Glutamatergic neuron (in vitro differentiated cells): ENCODE measurements at regions not wholly inside any gene's neighbourhood (a gene's known extent, or its start where the extent isn't known, plus 50 kb on each side); places are given as distances from the start of the nearest gene placed in this dataset.

ENCODE experiments used
- DNase-seq: peaks from one replicate; pipeline ENCODE4 v3.0.0; 2022
- H3K27ac Mint-ChIP-seq: one replicate; pipeline ENCODE4 v1.8.0; 2020; ENCODE audit warnings: mild to moderate bottlenecking, mixed read lengths, inconsistent platforms; ENCODE audit not compliant: unreplicated experiment
- H3K27me3 Mint-ChIP-seq: one replicate; pipeline ENCODE4 v1.8.0; 2020; ENCODE audit warnings: mild to moderate bottlenecking, moderate library complexity, mixed read lengths, inconsistent platforms; ENCODE audit not compliant: unreplicated experiment
- H3K36me3 Mint-ChIP-seq: one replicate; pipeline ENCODE4 v1.8.0; 2020; ENCODE audit warnings: mild to moderate bottlenecking, mixed read lengths, inconsistent platforms; ENCODE audit not compliant: unreplicated experiment
- H3K4me1 Mint-ChIP-seq: one replicate; pipeline ENCODE4 v1.8.0; 2020; ENCODE audit warnings: mild to moderate bottlenecking, low read depth, mixed read lengths, inconsistent platforms; ENCODE audit not compliant: unreplicated experiment
- H3K4me3 Mint-ChIP-seq: one replicate; pipeline ENCODE4 v1.8.0; 2020; ENCODE audit warnings: mild to moderate bottlenecking, mixed read lengths, inconsistent platforms; ENCODE audit not compliant: unreplicated experiment
- H3K9me3 Mint-ChIP-seq: one replicate; pipeline ENCODE4 v1.8.0; 2020; ENCODE audit warnings: mild to moderate bottlenecking, moderate library complexity, mixed read lengths, inconsistent platforms; ENCODE audit not compliant: unreplicated experiment
- TF ChIP-seq, protein P1 (sequence below): fragments of 200-600 bp; sonication (generic); IDR thresholded peaks from one replicate; pipeline ENCODE4 v1.5.0; 2021; ENCODE audit not compliant: partially characterized antibody, unreplicated experiment

DNA sequence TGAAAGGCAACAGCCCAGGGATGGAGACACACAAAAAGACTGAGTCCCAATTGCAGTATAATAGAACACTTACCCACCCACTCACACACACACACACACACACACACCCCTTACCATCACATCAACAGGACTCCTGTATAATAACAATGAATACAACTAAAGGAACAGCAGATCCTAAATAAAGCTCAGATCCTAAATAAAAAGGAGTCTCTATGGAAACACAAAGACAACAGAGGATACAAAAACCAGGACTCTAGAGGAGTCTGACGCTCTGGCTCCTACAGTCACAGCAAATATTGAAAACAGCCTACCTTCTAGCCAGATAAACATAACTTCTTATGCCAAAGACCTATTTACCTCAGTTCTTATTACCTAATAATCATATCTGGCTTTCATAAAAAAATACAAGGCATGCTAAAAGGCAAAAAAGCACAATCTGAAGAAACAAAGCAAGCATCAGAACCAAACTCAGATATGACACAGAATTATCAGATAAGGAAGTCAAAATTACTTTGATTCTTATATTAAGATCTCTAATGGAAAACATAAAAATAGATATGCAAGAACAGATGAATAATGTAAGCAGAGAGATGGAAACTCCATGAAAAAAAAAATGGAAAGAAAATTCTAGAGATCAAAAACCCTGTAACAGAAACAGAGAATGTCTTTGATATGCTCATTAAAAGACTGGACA, 134.9 kb downstream of the MMUT start:
- no peak overlapping the region for H3K4me3 Mint-ChIP-seq
- H3K9me3 Mint-ChIP-seq, result no peaks in the 10 kb centered on the region
- no peaks in the 10 kb centered on the region for H3K4me1 Mint-ChIP-seq
- H3K27me3 Mint-ChIP-seq, result peaks cover 1% of the 10 kb centered on the region
- H3K36me3 Mint-ChIP-seq, result no peaks in the 10 kb centered on the region
- TF ChIP-seq, protein P1, sequence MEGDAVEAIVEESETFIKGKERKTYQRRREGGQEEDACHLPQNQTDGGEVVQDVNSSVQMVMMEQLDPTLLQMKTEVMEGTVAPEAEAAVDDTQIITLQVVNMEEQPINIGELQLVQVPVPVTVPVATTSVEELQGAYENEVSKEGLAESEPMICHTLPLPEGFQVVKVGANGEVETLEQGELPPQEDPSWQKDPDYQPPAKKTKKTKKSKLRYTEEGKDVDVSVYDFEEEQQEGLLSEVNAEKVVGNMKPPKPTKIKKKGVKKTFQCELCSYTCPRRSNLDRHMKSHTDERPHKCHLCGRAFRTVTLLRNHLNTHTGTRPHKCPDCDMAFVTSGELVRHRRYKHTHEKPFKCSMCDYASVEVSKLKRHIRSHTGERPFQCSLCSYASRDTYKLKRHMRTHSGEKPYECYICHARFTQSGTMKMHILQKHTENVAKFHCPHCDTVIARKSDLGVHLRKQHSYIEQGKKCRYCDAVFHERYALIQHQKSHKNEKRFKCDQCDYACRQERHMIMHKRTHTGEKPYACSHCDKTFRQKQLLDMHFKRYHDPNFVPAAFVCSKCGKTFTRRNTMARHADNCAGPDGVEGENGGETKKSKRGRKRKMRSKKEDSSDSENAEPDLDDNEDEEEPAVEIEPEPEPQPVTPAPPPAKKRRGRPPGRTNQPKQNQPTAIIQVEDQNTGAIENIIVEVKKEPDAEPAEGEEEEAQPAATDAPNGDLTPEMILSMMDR, result no peak
- no peak overlapping the region for H3K27ac Mint-ChIP-seq
- DNase-seq, result no peak

DNA sequence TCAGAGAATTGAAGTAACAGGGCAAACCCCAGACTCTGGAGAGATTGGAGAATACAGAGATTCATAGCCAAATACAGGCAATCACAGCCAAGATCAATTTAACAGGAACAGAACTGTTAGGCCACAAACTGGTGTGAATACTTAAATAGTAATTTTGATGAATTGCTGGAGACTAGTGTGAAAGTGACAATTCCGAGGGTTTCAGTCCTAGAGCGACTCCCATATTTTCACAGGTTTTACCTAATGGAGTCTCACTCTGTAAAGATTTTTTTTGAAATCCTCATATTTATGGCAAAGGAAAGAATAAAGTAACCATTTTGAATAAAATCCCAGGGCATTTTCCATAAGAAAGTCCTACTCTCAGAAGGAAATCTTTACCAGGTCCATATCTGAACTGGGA, 135.5 kb downstream of the MMUT start:
- no peaks in the 10 kb centered on the region for H3K36me3 Mint-ChIP-seq

DNA sequence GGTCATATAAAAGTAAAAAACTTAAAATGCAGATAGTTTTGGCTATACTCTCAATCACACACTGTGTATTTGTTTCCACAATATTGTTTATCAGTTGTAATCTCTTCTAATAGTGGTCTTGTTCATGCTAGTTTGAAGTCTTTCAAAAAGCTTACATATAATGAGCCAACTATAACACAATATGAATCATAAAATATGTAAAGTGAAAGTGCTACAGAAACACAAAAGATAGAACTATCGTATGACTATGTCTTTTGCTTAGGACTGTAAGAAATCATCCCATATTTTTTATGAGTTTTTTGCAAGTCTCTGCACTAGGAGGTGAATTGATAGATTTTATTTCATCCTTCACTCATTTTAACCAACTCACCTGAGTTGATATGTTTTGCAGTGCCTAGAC, 136.0 kb downstream of the MMUT start:
- no peaks in the 10 kb centered on the region for H3K9me3 Mint-ChIP-seq
- H3K4me1 Mint-ChIP-seq, result no peaks in the 10 kb centered on the region
- no peak overlapping the region for H3K27ac Mint-ChIP-seq
- TF ChIP-seq, protein P1, result no peak
- no peak for DNase-seq
- no peak overlapping the region for H3K4me3 Mint-ChIP-seq
- no peaks in the 10 kb centered on the region for H3K36me3 Mint-ChIP-seq
- H3K27me3 Mint-ChIP-seq, result peaks cover 1% of the 10 kb centered on the region

More for the DNA sequence above, 135.5 kb downstream of the MMUT start:
- Mint-ChIP-seq H3K27ac (no peak overlapping the region), H3K4me3 (no peak overlapping the region), H3K4me1 (no peaks in the 10 kb centered on the region), H3K9me3 (no peaks in the 10 kb centered on the region), H3K27me3 (peaks cover 1% of the 10 kb centered on the region)
- TF ChIP-seq, protein P1, result no peak
- DNase-seq, result no peak

DNA sequence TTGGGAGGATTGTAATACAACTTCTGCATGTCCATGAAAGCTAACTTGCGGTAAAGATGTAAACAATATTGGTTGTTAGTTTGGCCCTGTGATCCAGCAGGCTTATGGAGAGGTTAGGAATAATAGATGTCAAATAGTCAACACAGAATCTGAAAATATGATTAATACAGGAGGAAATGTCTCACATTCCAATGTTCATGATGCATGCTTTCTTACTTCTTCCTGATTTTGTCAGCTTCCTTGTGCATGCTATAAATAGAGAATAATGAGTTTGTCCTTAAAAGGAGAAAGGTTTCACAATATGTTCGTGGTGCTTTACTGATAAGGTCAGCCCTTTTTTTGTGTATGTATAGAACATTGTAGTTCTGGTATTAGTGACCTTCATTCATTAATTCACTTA, 136.7 kb downstream of the MMUT start:
- H3K36me3 Mint-ChIP-seq, result no peaks in the 10 kb centered on the region
- TF ChIP-seq, protein P1, result no peak
- H3K4me1 Mint-ChIP-seq, result no peaks in the 10 kb centered on the region
- no peaks in the 10 kb centered on the region for H3K9me3 Mint-ChIP-seq
- no peak for DNase-seq
- no peak overlapping the region for H3K4me3 Mint-ChIP-seq
- no peak overlapping the region for H3K27ac Mint-ChIP-seq
- peaks cover 1% of the 10 kb centered on the region for H3K27me3 Mint-ChIP-seq

DNA sequence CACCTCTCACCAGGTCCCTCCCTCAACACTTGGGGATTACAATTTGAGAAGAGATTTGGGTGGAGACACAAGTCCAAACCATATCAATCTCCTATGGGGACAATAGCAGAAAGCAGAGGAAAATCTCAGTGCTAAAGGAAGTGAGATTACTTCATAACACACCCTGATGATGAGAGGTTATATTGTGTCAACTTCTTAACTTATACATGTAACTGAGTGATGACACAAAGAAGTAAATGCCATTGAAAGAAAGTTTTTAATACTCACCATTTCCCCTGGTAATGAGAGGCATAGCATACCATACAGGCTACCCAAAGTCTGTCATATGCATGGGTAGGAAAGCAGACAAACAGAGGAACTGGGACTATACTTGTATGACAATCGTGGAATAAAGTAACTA, 137.2 kb downstream of the MMUT start:
- H3K4me3 Mint-ChIP-seq, result no peak overlapping the region
- no peaks in the 10 kb centered on the region for H3K9me3 Mint-ChIP-seq
- TF ChIP-seq, protein P1, result no peak
- DNase-seq, result no peak
- no peaks in the 10 kb centered on the region for H3K36me3 Mint-ChIP-seq
- peaks cover 1% of the 10 kb centered on the region for H3K27me3 Mint-ChIP-seq
- H3K4me1 Mint-ChIP-seq, result no peaks in the 10 kb centered on the region
- no peak overlapping the region for H3K27ac Mint-ChIP-seq
